ENCODE measurements at regions not wholly inside any gene's neighbourhood (a gene's known extent, or its start where the extent isn't known, plus 50 kb on each side); places are given as distances from the start of the nearest gene placed in this dataset.
"Not testable (repeated sequence)": the region's sequence is repeated elsewhere in the genome, so short reads cannot be mapped to it uniquely, and the experiment has no call there.

GRCh38 chr16:5918567-5919130 is 821.1 kb upstream of the EEF2KMT start:
- peak; percentile 2 for DNase-seq

- no peak for DNase-seq
Measured at GRCh38 chr16:5917436-5918195, 820.0 kb upstream of the EEF2KMT start.

- DNase-seq = peak; percentile 62
Measured at GRCh38 chr16:5916711-5917191, 819.2 kb upstream of the EEF2KMT start.

- DNase-seq = no peak
Measured at GRCh38 chr16:5911241-5911640, 813.6 kb upstream of the EEF2KMT start.

GRCh38 chr16:5909556-5909955 is 812.0 kb upstream of the EEF2KMT start:
- DNase-seq = not testable (repeated sequence)

- no peak for DNase-seq
Measured at GRCh38 chr16:5907544-5907943, 809.9 kb upstream of the EEF2KMT start.

- no peak for DNase-seq
Measured at GRCh38 chr16:5906351-5906750, 808.8 kb upstream of the EEF2KMT start.

GRCh38 chr16:5905935-5906334 is 808.3 kb upstream of the EEF2KMT start:
- no peak for DNase-seq

GRCh38 chr16:5903832-5904231 is 806.2 kb upstream of the EEF2KMT start:
- DNase-seq = no peak

- peak; percentile 45 for DNase-seq
Measured at GRCh38 chr16:5903153-5903552, 805.6 kb upstream of the EEF2KMT start.

GRCh38 chr16:5900046-5900445 is 802.5 kb upstream of the EEF2KMT start:
- DNase-seq = no peak

- no peak for DNase-seq
Measured at GRCh38 chr16:5895976-5896375, 798.4 kb upstream of the EEF2KMT start.

- no peak for DNase-seq
Measured at GRCh38 chr16:5895137-5895536, 797.5 kb upstream of the EEF2KMT start.

- DNase-seq = no peak
Measured at GRCh38 chr16:5891296-5891695, 793.7 kb upstream of the EEF2KMT start.

GRCh38 chr16:5885521-5885920 is 787.9 kb upstream of the EEF2KMT start:
- DNase-seq = no peak

GRCh38 chr16:5884996-5885395 is 787.4 kb upstream of the EEF2KMT start:
- no peak for DNase-seq

GRCh38 chr16:5884339-5884738 is 786.7 kb upstream of the EEF2KMT start:
- DNase-seq = no peak

GRCh38 chr16:5882087-5882640 is 784.6 kb upstream of the EEF2KMT start:
- DNase-seq = no peak

- DNase-seq = peak; percentile 18
Measured at GRCh38 chr16:5875416-5875815, 777.8 kb upstream of the EEF2KMT start.

- peak; percentile 30 for DNase-seq
Measured at GRCh38 chr16:5874899-5875298, 777.3 kb upstream of the EEF2KMT start.

GRCh38 chr16:5873221-5873620 is 775.6 kb upstream of the EEF2KMT start:
- DNase-seq = no peak

GRCh38 chr16:5870886-5871691 is 773.5 kb upstream of the EEF2KMT start:
- DNase-seq = no peak

- DNase-seq = no peak
Measured at GRCh38 chr16:5867250-5867649, 769.7 kb upstream of the EEF2KMT start.

Data from DMS153 (cell line).